MM.1S (cell line): ENCODE measurements at regions not wholly inside any gene's neighbourhood (a gene's known extent, or its start where the extent isn't known, plus 50 kb on each side); places are given as distances from the start of the nearest gene placed in this dataset.
"Not testable (repeated sequence)": the region's sequence is repeated elsewhere in the genome, so short reads cannot be mapped to it uniquely, and the experiment has no call there.

Experiments used
- DNase-seq: peaks from one replicate; pipeline ENCODE4 v3.0.0-alpha.2; 2015
- H2AFZ ChIP-seq: fragments of 300-600 bp; sonication (generic); 2 replicates; pipeline ENCODE4 v1.6.0; 2016; ENCODE audit warnings: antibody characterized with exemption, low read length
- H3F3A ChIP-seq: fragments of 300-600 bp; sonication (generic); 2 replicates; pipeline ENCODE4 v1.6.1; 2016; ENCODE audit warnings: mild to moderate bottlenecking, antibody characterized with exemption, low read length, moderate library complexity, mixed read lengths; ENCODE audit not compliant: insufficient read depth
- H3K27ac ChIP-seq: fragments of 300-600 bp; sonication (generic); 2 replicates; pipeline ENCODE4 v1.5.1; 2016; ENCODE audit warnings: mild to moderate bottlenecking, low read length
- H3K27me3 ChIP-seq: fragments of 300-600 bp; sonication (generic); replicated peaks from 2 replicates; pipeline ENCODE4 v1.6.0; 2016; ENCODE audit warnings: low read length; ENCODE audit not compliant: insufficient read depth
- H3K36me3 ChIP-seq: fragments of 300-600 bp; sonication (generic); replicated peaks from 2 replicates; pipeline ENCODE4 v1.6.1; 2016; ENCODE audit warnings: mild to moderate bottlenecking, low read length, mixed read lengths; ENCODE audit not compliant: insufficient read depth
- H3K4me1 ChIP-seq: fragments of 300-600 bp; sonication (generic); 2 replicates; pipeline ENCODE4 v1.6.1; 2016; ENCODE audit warnings: low read length, mixed read lengths
- H3K4me2 ChIP-seq: fragments of 300-600 bp; sonication (generic); 2 replicates; pipeline ENCODE4 v1.6.0; 2016; ENCODE audit warnings: low read depth, low read length
- H3K4me3 ChIP-seq: fragments of 300-600 bp; sonication (generic); 2 replicates; pipeline ENCODE4 v1.5.1; 2016; ENCODE audit warnings: low read length, mixed read lengths
- H3K79me2 ChIP-seq: fragments of 300-600 bp; sonication (generic); 2 replicates; pipeline ENCODE4 v1.6.1; 2016; ENCODE audit warnings: mixed run types, low read length, mixed read lengths
- H3K9ac ChIP-seq: fragments of 300-600 bp; sonication (generic); 2 replicates; pipeline ENCODE4 v1.6.1; 2016; ENCODE audit warnings: low read length, mixed read lengths
- H3K9me2 ChIP-seq: fragments of 300-600 bp; sonication (generic); replicated peaks from 2 replicates; pipeline ENCODE4 v1.6.1; 2016; ENCODE audit warnings: mild to moderate bottlenecking, low read length, mixed read lengths; ENCODE audit not compliant: insufficient read depth
- H3K9me3 ChIP-seq: fragments of 300-600 bp; sonication (generic); replicated peaks from 2 replicates; pipeline ENCODE4 v1.6.1; 2016; ENCODE audit warnings: mild to moderate bottlenecking, low read length, mixed read lengths; ENCODE audit not compliant: insufficient read depth
- H4K20me1 ChIP-seq: fragments of 300-600 bp; sonication (generic); 2 replicates; pipeline ENCODE4 v1.6.1; 2016; ENCODE audit warnings: mild to moderate bottlenecking, low read length, moderate library complexity, mixed read lengths; ENCODE audit not compliant: insufficient read depth
- EZH2 ChIP-seq: fragments of 300-600 bp; sonication (generic); optimal IDR thresholded peaks from 2 replicates; pipeline ENCODE3; 2017; ENCODE audit warnings: low read depth, mild to moderate bottlenecking, antibody characterized with exemption, low read length, mixed read lengths
- EZH2phosphoT487 ChIP-seq: fragments of 300-600 bp; sonication (generic); IDR thresholded peaks from 2 replicates; pipeline ENCODE4 v1.6.1; 2018; ENCODE audit warnings: antibody characterized with exemption, low read length
- TF ChIP-seq, protein P1 (sequence below): fragments of 300-600 bp; sonication (generic); IDR thresholded peaks from 2 replicates; pipeline ENCODE4 v1.5.1; 2016; ENCODE audit warnings: antibody characterized with exemption, low read length, mixed read lengths

DNA sequence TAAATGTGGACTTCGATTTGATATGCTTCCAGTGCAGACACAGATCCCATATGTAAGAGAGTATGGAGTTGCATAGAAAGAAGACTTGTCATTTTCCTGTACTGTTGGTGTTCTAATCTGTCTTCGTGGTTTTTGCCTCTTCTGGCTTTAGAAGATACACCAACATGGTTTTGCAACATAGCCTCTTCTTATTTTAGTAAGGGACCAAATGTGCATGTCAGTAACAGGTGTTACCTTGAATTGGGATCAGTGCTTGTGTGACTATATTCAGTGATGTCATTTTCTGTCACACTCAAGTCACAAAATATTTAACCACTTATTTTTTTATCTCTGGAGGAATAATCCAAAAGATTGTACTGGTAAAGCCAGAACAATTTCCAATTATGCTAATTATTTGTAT lies 140.4 kb downstream of the SNRPN start:
- Histone ChIP-seq H3K4me1 (no peaks in the 10 kb centered on the region), H3K4me3 (no peak overlapping the region), H4K20me1 (no peaks in the 10 kb centered on the region), H3K79me2 (no peaks in the 10 kb centered on the region), H3K36me3 (peaks cover 3% of the 10 kb centered on the region), H2AFZ (no peak overlapping the region), H3K27ac (no peak overlapping the region), H3K9me3 (no peaks in the 10 kb centered on the region), H3K9me2 (no peaks in the 10 kb centered on the region), H3F3A (no peaks in the 10 kb centered on the region), H3K27me3 (no peaks in the 10 kb centered on the region), H3K9ac (no peak overlapping the region), H3K4me2 (no peak overlapping the region)
- TF ChIP-seq, protein P1, sequence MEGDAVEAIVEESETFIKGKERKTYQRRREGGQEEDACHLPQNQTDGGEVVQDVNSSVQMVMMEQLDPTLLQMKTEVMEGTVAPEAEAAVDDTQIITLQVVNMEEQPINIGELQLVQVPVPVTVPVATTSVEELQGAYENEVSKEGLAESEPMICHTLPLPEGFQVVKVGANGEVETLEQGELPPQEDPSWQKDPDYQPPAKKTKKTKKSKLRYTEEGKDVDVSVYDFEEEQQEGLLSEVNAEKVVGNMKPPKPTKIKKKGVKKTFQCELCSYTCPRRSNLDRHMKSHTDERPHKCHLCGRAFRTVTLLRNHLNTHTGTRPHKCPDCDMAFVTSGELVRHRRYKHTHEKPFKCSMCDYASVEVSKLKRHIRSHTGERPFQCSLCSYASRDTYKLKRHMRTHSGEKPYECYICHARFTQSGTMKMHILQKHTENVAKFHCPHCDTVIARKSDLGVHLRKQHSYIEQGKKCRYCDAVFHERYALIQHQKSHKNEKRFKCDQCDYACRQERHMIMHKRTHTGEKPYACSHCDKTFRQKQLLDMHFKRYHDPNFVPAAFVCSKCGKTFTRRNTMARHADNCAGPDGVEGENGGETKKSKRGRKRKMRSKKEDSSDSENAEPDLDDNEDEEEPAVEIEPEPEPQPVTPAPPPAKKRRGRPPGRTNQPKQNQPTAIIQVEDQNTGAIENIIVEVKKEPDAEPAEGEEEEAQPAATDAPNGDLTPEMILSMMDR = no peak
- TF ChIP-seq EZH2phosphoT487 (no peak), EZH2 (no peak)
- no peak for DNase-seq

DNA sequence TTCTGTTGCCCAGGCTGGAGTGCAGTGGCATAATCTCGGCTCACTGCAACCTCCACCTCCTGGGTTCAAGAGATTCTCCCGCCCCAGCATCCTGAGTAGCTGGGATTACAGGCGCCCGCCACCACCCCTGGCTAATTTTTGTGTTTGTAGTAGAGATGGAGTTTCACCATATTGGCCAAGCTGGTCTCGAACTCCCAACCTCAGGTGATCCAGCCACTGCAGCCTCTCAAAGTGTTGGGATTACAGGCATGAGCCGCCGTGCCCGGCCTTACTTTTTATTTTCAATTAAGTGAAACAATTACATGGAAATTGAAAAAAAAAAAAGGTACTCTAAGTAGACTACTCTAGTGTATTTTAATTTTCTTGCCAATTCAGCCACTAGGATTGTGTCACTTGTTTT lies 145.2 kb downstream of the SNRPN start:
- not testable (repeated sequence) for H2AFZ ChIP-seq, H3K27me3 ChIP-seq, H3K4me2 ChIP-seq, H3K9me2 ChIP-seq, H3F3A ChIP-seq, H4K20me1 ChIP-seq, H3K4me3 ChIP-seq, H3K27ac ChIP-seq, H3K4me1 ChIP-seq, H3K79me2 ChIP-seq, DNase-seq, H3K36me3 ChIP-seq, H3K9ac ChIP-seq, H3K9me3 ChIP-seq

DNA sequence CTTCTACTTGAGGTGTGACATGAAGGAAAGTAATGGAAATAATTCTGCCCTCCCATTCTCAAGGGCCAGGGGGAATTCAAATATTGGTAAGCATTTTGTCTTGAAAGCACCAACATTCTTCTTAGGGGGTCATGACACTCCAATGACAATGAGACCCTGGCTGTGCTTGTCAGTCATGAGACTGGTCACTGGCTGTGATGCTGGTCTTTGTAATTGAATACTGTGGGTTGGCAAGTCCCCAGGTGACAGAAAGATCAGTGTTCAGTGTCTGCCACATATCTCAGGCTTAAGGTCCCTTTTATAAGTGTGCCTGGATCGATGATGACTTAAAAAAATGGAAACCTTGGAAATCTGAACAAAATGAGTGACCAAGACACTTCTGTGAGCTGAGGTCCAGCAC lies 151.4 kb downstream of the SNRPN start:
- TF ChIP-seq EZH2 = no peak
- TF ChIP-seq, protein P1 = no peak
- no peak for TF ChIP-seq EZH2phosphoT487
- H3K4me1 ChIP-seq = no peaks in the 10 kb centered on the region
- peaks cover 4% of the 10 kb centered on the region; the same call in 1 of the 2 replicates for H3K36me3 ChIP-seq
- H3K9me3 ChIP-seq = no peaks in the 10 kb centered on the region
- H3F3A ChIP-seq = no peaks in the 10 kb centered on the region
- no peaks in the 10 kb centered on the region for H3K79me2 ChIP-seq
- H2AFZ ChIP-seq = no peak overlapping the region
- no peak overlapping the region for H3K27ac ChIP-seq
- no peak overlapping the region for H3K4me2 ChIP-seq
- no peak overlapping the region for H3K9ac ChIP-seq
- no peaks in the 10 kb centered on the region for H3K27me3 ChIP-seq
- H3K9me2 ChIP-seq = no peaks in the 10 kb centered on the region
- H4K20me1 ChIP-seq = no peaks in the 10 kb centered on the region
- H3K4me3 ChIP-seq = no peak overlapping the region
- DNase-seq = no peak

DNA sequence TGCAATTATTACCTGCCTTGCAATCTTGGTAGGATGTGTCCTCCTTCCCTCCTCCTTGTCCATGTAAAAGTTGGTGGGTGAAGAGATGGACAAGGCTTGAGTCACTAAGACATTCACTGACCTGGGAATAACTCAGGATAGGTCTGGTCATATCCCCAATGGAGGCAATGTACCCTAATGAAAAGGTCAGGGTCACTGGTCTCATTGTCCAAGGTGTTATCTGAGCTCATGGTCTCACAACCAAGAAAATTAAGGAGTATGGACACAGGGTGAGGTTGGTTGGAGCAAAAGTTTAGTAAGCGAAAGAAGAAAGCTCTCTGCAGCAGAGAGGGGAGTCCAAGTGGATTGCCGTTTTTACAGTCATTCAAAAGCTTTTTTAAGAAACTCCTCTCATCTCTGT lies 179.0 kb downstream of the SNRPN start:
- Histone ChIP-seq H3K9ac (no peak overlapping the region), H3K27ac (no peak overlapping the region), H3K27me3 (no peaks in the 10 kb centered on the region), H3K79me2 (no peaks in the 10 kb centered on the region), H3K36me3 (no peaks in the 10 kb centered on the region), H3K4me2 (no peak overlapping the region), H3F3A (no peaks in the 10 kb centered on the region), H3K9me2 (no peaks in the 10 kb centered on the region), H3K9me3 (no peaks in the 10 kb centered on the region), H4K20me1 (no peaks in the 10 kb centered on the region), H3K4me1 (no peaks in the 10 kb centered on the region), H2AFZ (no peak overlapping the region), H3K4me3 (no peak overlapping the region)
- DNase-seq = no peak
- no peak for TF ChIP-seq EZH2
- TF ChIP-seq EZH2phosphoT487 = no peak
- TF ChIP-seq, protein P1 = no peak
